Prostate gland (tissue), 2 donors: ENCODE measurements at regions not wholly inside any gene's neighbourhood (a gene's known extent, or its start where the extent isn't known, plus 50 kb on each side); places are given as distances from the start of the nearest gene placed in this dataset.

ENCODE experiments used
- DNase-seq: peaks from one replicate; pipeline ENCODE4 v3.0.0-alpha.2; 2019; ENCODE audit warnings: low spot score
- H3K27ac ChIP-seq, 2 donors: fragments of 200-600 bp; sonication (generic); 2 replicates each; pipeline ENCODE4 v1.5.1; 2017 to 2019
- H3K27me3 ChIP-seq: fragments of 200-600 bp; sonication (generic); replicated peaks from 2 replicates; pipeline ENCODE4 v1.5.1; 2019; ENCODE audit not compliant: insufficient read depth
- H3K36me3 ChIP-seq, 2 donors: fragments of 200-600 bp; sonication (generic); 1 replicate in 1 of 2; 2 replicates in 1 of 2; pipeline versions ENCODE4 v1.5.1 to v1.8.1; 2017 to 2019
- H3K4me1 ChIP-seq: fragments of 200-600 bp; sonication (generic); replicated peaks from 2 replicates; pipeline ENCODE4 v1.5.1; 2019
- H3K4me3 ChIP-seq, 2 donors: fragments of 200-600 bp; sonication (generic); 2 replicates each; pipeline ENCODE4 v1.5.1; 2017 to 2019
- H3K9me3 ChIP-seq: fragments of 200-600 bp; sonication (generic); 2 replicates; pipeline ENCODE4 v1.5.1; 2017
- POLR2A ChIP-seq: fragments of 450-650 bp; IDR thresholded peaks from one replicate; pipeline ENCODE4 v1.6.1; 2016; ENCODE audit warnings: antibody characterized with exemption, mild to moderate bottlenecking
- POLR2AphosphoS5 ChIP-seq: sonication (generic); formaldehyde crosslinking; IDR thresholded peaks from one replicate; pipeline ENCODE4 v1.6.1; 2017; ENCODE audit warnings: antibody characterized with exemption
- WGBS: methylation state at CpG from one replicate; pipeline ENCODE4 v1.1.5; 2018; 5-methylcytosine and 5-hydroxymethylcytosine counted together
- intact Hi-C: fragments of 100-400 bp; cut with DNase I; formaldehyde crosslinking; loops from one replicate; pipeline ENCODE4 v1.14.2; 2022
- TF ChIP-seq, protein P1 (sequence below), 4 experiments: fragments of 200-600 bp in 2 of 4; fragments of 450-650 bp in 2 of 4; sonication (generic) in 2 of 4; IDR thresholded peaks; 1 replicate in 3 of 4; 2 replicates in 1 of 4; pipeline ENCODE4 v1.5.1; 2016 to 2019; ENCODE audit warnings: antibody characterized with exemption in 4 of 4, mild to moderate bottlenecking in 2 of 4, moderate library complexity in 2 of 4

- H3K27ac ChIP-seq = no peak overlapping the region
- DNase-seq = no peak
- H3K9me3 ChIP-seq = no peaks in the 10 kb centered on the region
- 89% methylated on average over 4 of the region's 4 CpGs for WGBS
- intact Hi-C loops = no loop called here
- no peaks in the 10 kb centered on the region for H3K27me3 ChIP-seq
- H3K36me3 ChIP-seq = no peaks in the 10 kb centered on the region
- no peaks in the 10 kb centered on the region for H3K4me1 ChIP-seq
- TF ChIP-seq, protein P1, sequence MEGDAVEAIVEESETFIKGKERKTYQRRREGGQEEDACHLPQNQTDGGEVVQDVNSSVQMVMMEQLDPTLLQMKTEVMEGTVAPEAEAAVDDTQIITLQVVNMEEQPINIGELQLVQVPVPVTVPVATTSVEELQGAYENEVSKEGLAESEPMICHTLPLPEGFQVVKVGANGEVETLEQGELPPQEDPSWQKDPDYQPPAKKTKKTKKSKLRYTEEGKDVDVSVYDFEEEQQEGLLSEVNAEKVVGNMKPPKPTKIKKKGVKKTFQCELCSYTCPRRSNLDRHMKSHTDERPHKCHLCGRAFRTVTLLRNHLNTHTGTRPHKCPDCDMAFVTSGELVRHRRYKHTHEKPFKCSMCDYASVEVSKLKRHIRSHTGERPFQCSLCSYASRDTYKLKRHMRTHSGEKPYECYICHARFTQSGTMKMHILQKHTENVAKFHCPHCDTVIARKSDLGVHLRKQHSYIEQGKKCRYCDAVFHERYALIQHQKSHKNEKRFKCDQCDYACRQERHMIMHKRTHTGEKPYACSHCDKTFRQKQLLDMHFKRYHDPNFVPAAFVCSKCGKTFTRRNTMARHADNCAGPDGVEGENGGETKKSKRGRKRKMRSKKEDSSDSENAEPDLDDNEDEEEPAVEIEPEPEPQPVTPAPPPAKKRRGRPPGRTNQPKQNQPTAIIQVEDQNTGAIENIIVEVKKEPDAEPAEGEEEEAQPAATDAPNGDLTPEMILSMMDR (IDR thresholded peaks at IDR 0.05) = no peak
- no peak for TF ChIP-seq POLR2AphosphoS5
- no peak for TF ChIP-seq POLR2A
- no peak overlapping the region for H3K4me3 ChIP-seq
Observed at GRCh38 chr4:136918772-136919171, 613.5 kb downstream of the PCDH18 start.

DNA sequence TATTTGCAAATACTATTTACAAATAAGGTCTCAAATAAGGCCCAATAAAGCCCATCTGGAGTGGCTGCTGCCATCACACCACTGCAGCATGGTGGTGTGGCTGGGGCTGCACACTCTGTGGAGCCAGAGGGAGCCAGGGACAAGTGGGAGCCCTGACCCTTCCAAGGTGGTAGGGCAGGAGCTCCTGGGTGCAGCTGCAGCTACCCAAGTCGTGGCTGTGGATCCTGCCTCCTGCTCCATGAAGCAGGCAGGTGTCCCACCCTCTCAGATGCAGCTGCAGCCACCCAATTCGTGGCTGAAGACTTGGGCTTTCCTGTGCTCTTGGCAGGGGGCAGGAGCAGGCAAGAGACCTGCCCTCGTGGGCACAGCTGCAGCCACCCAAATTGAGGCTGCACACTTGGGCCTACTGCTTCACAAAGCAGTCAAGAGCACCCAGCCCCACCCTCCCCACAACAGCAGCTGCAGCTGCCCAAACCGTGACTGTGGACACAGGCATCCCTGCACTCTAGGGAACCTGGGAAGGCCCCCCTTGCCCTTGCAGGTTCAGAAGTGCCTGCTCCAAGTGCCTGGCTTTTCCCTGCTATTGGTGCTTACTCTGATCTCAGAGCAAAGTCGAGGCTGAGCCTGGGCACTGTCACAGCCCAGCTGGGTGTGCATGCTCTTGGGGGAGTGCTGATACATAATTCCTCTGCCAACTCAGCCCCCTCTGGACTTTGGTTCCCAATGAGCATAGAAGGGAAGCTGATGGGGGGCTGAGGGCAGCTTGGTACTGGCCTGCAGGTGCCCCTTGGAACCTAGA, 614.8 kb downstream of the PCDH18 start:
- Histone ChIP-seq H3K4me1 (no peaks in the 10 kb centered on the region), H3K4me3 (no peak overlapping the region), H3K9me3 (no peaks in the 10 kb centered on the region), H3K27ac (no peak overlapping the region), H3K36me3 (no peaks in the 10 kb centered on the region), H3K27me3 (no peaks in the 10 kb centered on the region)
- WGBS = 64% methylated on average over 4 of the region's 5 CpGs
- TF ChIP-seq POLR2A = no peak
- TF ChIP-seq, protein P1 (IDR thresholded peaks at IDR 0.05) = no peak
- no peak for TF ChIP-seq POLR2AphosphoS5
- intact Hi-C loops = no loop called here
- DNase-seq = no peak

DNA sequence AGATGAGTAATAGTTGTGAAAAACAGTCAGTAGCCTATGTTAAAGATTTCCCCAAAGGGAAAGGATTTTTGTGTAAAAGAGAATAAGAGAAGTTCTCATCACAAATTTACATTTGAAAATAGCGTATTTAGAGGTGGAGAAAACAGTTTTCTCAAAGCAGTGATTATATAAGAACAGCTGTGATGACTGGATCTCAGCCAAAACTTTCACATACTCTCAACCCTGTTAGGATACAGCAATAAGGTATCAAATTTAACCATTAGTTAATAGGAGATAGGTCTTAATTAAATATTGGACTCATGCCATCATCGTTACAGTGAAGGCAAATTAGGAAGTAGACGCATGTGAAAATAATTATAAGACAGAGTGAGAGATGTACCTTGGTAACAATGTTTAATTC, 622.7 kb downstream of the PCDH18 start:
- DNase-seq = no peak
- no peak overlapping the region for H3K4me3 ChIP-seq
- H3K9me3 ChIP-seq = no peaks in the 10 kb centered on the region
- intact Hi-C loops = no loop called here
- H3K36me3 ChIP-seq = no peaks in the 10 kb centered on the region
- H3K27me3 ChIP-seq = no peaks in the 10 kb centered on the region
- H3K27ac ChIP-seq = no peak overlapping the region
- TF ChIP-seq POLR2A (no peak), POLR2AphosphoS5 (no peak)
- TF ChIP-seq, protein P1 (IDR thresholded peaks at IDR 0.05) = no peak
- no peaks in the 10 kb centered on the region for H3K4me1 ChIP-seq
- 38% methylated on average over 3 of the region's 3 CpGs for WGBS

- TF ChIP-seq POLR2A = no peak
- no peak for TF ChIP-seq POLR2AphosphoS5
- TF ChIP-seq, protein P1 (IDR thresholded peaks at IDR 0.05) = no peak
Observed at GRCh38 chr4:136908122-136908521, 624.2 kb downstream of the PCDH18 start.

DNA sequence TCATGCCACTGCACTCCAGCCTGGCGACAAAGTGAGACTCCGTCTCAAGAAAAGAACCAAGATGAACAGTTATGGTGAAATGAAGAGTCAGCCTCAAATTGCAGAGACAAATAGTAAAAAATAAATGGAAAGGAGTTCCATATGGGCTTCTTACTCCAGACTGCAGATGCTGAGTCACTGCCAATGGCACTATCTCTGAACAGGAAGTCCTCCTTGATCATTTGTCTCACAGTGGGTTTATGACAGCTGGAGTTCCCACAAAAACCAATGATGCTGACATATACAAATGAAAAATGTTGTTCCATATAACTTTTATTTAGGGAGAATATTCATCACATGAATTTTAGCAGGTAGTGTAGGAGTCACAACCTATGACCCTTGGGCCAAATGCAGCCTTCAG, 631.6 kb downstream of the PCDH18 start:
- Histone ChIP-seq H3K4me3 (no peak overlapping the region), H3K9me3 (no peaks in the 10 kb centered on the region), H3K27ac (no peak overlapping the region), H3K36me3 (no peaks in the 10 kb centered on the region), H3K27me3 (no peaks in the 10 kb centered on the region), H3K4me1 (no peaks in the 10 kb centered on the region)
- no peak for DNase-seq
- intact Hi-C loops = no loop called here
- WGBS = 92% methylated on average over 2 of the region's 2 CpGs
- TF ChIP-seq POLR2AphosphoS5 (no peak), POLR2A (no peak)
- TF ChIP-seq, protein P1 (IDR thresholded peaks at IDR 0.05) = no peak

More at GRCh38 chr4:136908122-136908521, 624.2 kb downstream of the PCDH18 start:
- H3K4me3 ChIP-seq = no peak overlapping the region
- H3K9me3 ChIP-seq = no peaks in the 10 kb centered on the region
- no peaks in the 10 kb centered on the region for H3K27me3 ChIP-seq
- WGBS = 53% methylated on average over 2 of the region's 2 CpGs
- no peaks in the 10 kb centered on the region for H3K4me1 ChIP-seq
- intact Hi-C loops = no loop called here
- H3K36me3 ChIP-seq = no peaks in the 10 kb centered on the region
- H3K27ac ChIP-seq = no peak overlapping the region
- DNase-seq = no peak
